Peyer's patch (tissue), 4 donors: ENCODE measurements at regions not wholly inside any gene's neighbourhood (a gene's known extent, or its start where the extent isn't known, plus 50 kb on each side); places are given as distances from the start of the nearest gene placed in this dataset.

Experiments
- DNase-seq, 3 donors: peaks; one replicate each; pipeline ENCODE4 v3.0.0-alpha.2; 2017 to 2019
- H3K27ac ChIP-seq, 4 donors: fragments of 200-600 bp; sonication (generic); one replicate each; pipeline ENCODE4 v1.5.1; 2016 to 2019
- H3K27me3 ChIP-seq, 2 donors: fragments of 200-600 bp; sonication (generic); one replicate each; pipeline ENCODE4 v1.5.1; 2019
- H3K36me3 ChIP-seq, 3 donors: fragments of 200-600 bp; sonication (generic); one replicate each; pipeline ENCODE4 v1.5.1; 2016 to 2019
- H3K4me1 ChIP-seq, 4 donors: fragments of 200-600 bp; sonication (generic); one replicate each; pipeline ENCODE4 v1.5.1; 2016 to 2019
- H3K4me3 ChIP-seq, 4 donors: fragments of 200-600 bp; sonication (generic); 1 replicate in 3 of 4; 2 replicates in 1 of 4; pipeline ENCODE4 v1.5.1; 2016 to 2019; ENCODE audit warnings: mild to moderate bottlenecking in 1 of 4
- H3K9me3 ChIP-seq, 4 donors: fragments of 200-600 bp; sonication (generic); one replicate each; pipeline ENCODE4 v1.5.1; 2016 to 2019; ENCODE audit warnings: mild to moderate bottlenecking in 1 of 4
- CTCF ChIP-seq, 6 experiments: fragments of 450-650 bp in 4 of 6; fragments of 200-600 bp in 2 of 6; sonication (generic) in 1 of 6; IDR thresholded peaks; one replicate each; pipeline ENCODE4 v1.5.1; 2017 to 2019; ENCODE audit warnings: antibody characterized with exemption in 6 of 6, mild to moderate bottlenecking in 3 of 6, moderate library complexity in 1 of 6
- POLR2A ChIP-seq, 2 donors: fragments of 450-650 bp; IDR thresholded peaks; one replicate each; pipeline ENCODE4 v1.5.1; 2017; ENCODE audit warnings: antibody characterized with exemption in 2 of 2, mild to moderate bottlenecking in 2 of 2, moderate library complexity in 2 of 2

GRCh38 chr2:222058819-222059445 is 239.9 kb downstream of the PAX3 start:
- Histone ChIP-seq H3K4me3 (no peak overlapping the region), H3K36me3 (no peaks in the 10 kb centered on the region), H3K9me3 (no peaks in the 10 kb centered on the region), H3K27me3 (no peaks in the 10 kb centered on the region), H3K4me1 (no peaks in the 10 kb centered on the region), H3K27ac (no peak overlapping the region)
- TF ChIP-seq POLR2A (IDR thresholded peaks at IDR 0.05) (no peak), CTCF (IDR thresholded peaks at IDR 0.05) (no peak)
- no peak for DNase-seq

GRCh38 chr2:222057347-222058073 is 241.3 kb downstream of the PAX3 start:
- DNase-seq: no peak

GRCh38 chr2:222055328-222055727 is 243.5 kb downstream of the PAX3 start:
- Histone ChIP-seq H3K4me3 (no peak overlapping the region), H3K27me3 (no peaks in the 10 kb centered on the region), H3K4me1 (no peaks in the 10 kb centered on the region), H3K36me3 (no peaks in the 10 kb centered on the region), H3K27ac (no peak overlapping the region), H3K9me3 (no peaks in the 10 kb centered on the region)
- no peak for DNase-seq
- no peak for TF ChIP-seq CTCF (IDR thresholded peaks at IDR 0.05)
- TF ChIP-seq POLR2A (IDR thresholded peaks at IDR 0.05): no peak

More at GRCh38 chr2:222057347-222058073, 241.3 kb downstream of the PAX3 start:
- no peaks in the 10 kb centered on the region for H3K4me1 ChIP-seq
- H3K36me3 ChIP-seq: no peaks in the 10 kb centered on the region
- H3K27ac ChIP-seq: no peak overlapping the region
- no peaks in the 10 kb centered on the region for H3K27me3 ChIP-seq
- no peaks in the 10 kb centered on the region for H3K9me3 ChIP-seq
- no peak for TF ChIP-seq POLR2A (IDR thresholded peaks at IDR 0.05)
- TF ChIP-seq CTCF (IDR thresholded peaks at IDR 0.05): peak in 5 of 6 experiments; percentile 22 to 50 (median 40)
- H3K4me3 ChIP-seq: no peak overlapping the region

- H3K4me3 ChIP-seq: no peak overlapping the region
- TF ChIP-seq POLR2A (IDR thresholded peaks at IDR 0.05) (no peak), CTCF (IDR thresholded peaks at IDR 0.05) (no peak)
- H3K4me1 ChIP-seq: no peaks in the 10 kb centered on the region
- no peak for DNase-seq
- no peaks in the 10 kb centered on the region for H3K36me3 ChIP-seq
- H3K9me3 ChIP-seq: no peaks in the 10 kb centered on the region
- no peaks in the 10 kb centered on the region for H3K27me3 ChIP-seq
- H3K27ac ChIP-seq: no peak overlapping the region
Observed at GRCh38 chr2:222054813-222055212, 244.0 kb downstream of the PAX3 start.

- Histone ChIP-seq H3K4me3 (no peak overlapping the region), H3K27me3 (no peaks in the 10 kb centered on the region), H3K4me1 (no peaks in the 10 kb centered on the region), H3K27ac (no peak overlapping the region), H3K36me3 (no peaks in the 10 kb centered on the region), H3K9me3 (no peaks in the 10 kb centered on the region)
- DNase-seq: no peak
- no peak for TF ChIP-seq POLR2A (IDR thresholded peaks at IDR 0.05)
- peak in 1 of 6 experiments; percentile 7 for TF ChIP-seq CTCF (IDR thresholded peaks at IDR 0.05)
Observed at GRCh38 chr2:222052934-222053367, 245.8 kb downstream of the PAX3 start.
